A549 (cell line): ENCODE measurements at regions not wholly inside any gene's neighbourhood (a gene's known extent, or its start where the extent isn't known, plus 50 kb on each side); places are given as distances from the start of the nearest gene placed in this dataset.

ENCODE experiments used
- ATAC-seq, 2 experiments: fragments of 200-7000 bp in 1 of 2; fragments of >200 bp in 1 of 2; cut with Nextera tagmentation in 1 of 2; cut with Tn5 transposase in 1 of 2; 3 replicates each; pipeline versions ENCODE4 v1.8.0 to v1.9.1; 2018 to 2020; ENCODE audit warnings: mild to moderate bottlenecking in 1 of 2, moderate library complexity in 1 of 2
- CTCF ChIA-PET: fragments of 300-600 bp; sonication (Branson Sonifier 250); formaldehyde crosslinking; extraction: SDS; loops from one replicate; lab custom pipeline; 2021; ENCODE audit warnings: antibody characterized with exemption, inconsistent platforms; lab: Yijun Ruan, JAX
- POLR2A ChIA-PET: fragments of 350-600 bp; formaldehyde crosslinking; extraction: SDS; loops from one replicate; lab custom pipeline; 2021; ENCODE audit warnings: antibody characterized with exemption, inconsistent platforms; lab: Yijun Ruan, JAX
- DNase-seq, 2 experiments: peaks; one replicate each; pipeline versions ENCODE4 v3.0.0 to v3.0.0-alpha.2; 2011 to 2016; ENCODE audit warnings: low read depth in 1 of 2, low spot score in 1 of 2
- FAIRE-seq: peaks from 2 replicates; lab custom pipeline; 2011; peaks lifted over from hg19 to GRCh38; lab: Jason Lieb, UNC
- H3K27ac ChIP-seq, 2 experiments: fragments of >200 bp; sonication (Bioruptor Twin); formaldehyde crosslinking; 3 replicates each; pipeline ENCODE4 v1.5.1; 2016 to 2017
- H3K4me1 ChIP-seq: fragments of >200 bp; sonication (Bioruptor Twin); formaldehyde crosslinking; 3 replicates; pipeline ENCODE4 v1.6.1; 2016
- H3K4me2 ChIP-seq: fragments of >200 bp; sonication (Bioruptor Twin); formaldehyde crosslinking; 3 replicates; pipeline ENCODE4 v1.6.1; 2016
- H3K4me3 ChIP-seq: fragments of >200 bp; sonication (Bioruptor Twin); formaldehyde crosslinking; 3 replicates; pipeline ENCODE4 v1.5.1; 2016
- H3K9me3 ChIP-seq: fragments of >200 bp; sonication (Bioruptor Twin); formaldehyde crosslinking; 3 replicates; pipeline ENCODE4 v1.6.1; 2016
- ATOH8 ChIP-seq: fragments of 250-450 bp; sonication (Bioruptor Pico); IDR thresholded peaks from 2 replicates; pipeline ENCODE4 v1.5.0; 2020; ENCODE audit warnings: low read depth, mild to moderate bottlenecking, moderate library complexity
- CBX8 ChIP-seq: fragments of 200-600 bp; sonication (generic); IDR thresholded peaks from 2 replicates; pipeline ENCODE4 v1.6.1; 2016
- CTCF ChIP-seq: fragments of >200 bp; sonication (Bioruptor Twin); formaldehyde crosslinking; IDR thresholded peaks from 3 replicates; pipeline ENCODE4 v1.5.1; 2016
- EHF ChIP-seq: fragments of 250-450 bp; sonication (Bioruptor Pico); IDR thresholded peaks from 2 replicates; pipeline ENCODE4 v1.5.0; 2020; ENCODE audit warnings: mild to moderate bottlenecking
- FOSB ChIP-seq: fragments of 250-450 bp; sonication (Bioruptor Pico); IDR thresholded peaks from 2 replicates; pipeline ENCODE4 v1.5.0; 2020; ENCODE audit warnings: mild to moderate bottlenecking, moderate library complexity
- FOSL2 ChIP-seq, 2 experiments: fragments of 450-650 bp in 1 of 2; fragments of >200 bp in 1 of 2; sonication (Bioruptor Twin) in 1 of 2; formaldehyde crosslinking; IDR thresholded peaks; 2 replicates each; pipeline versions ENCODE4 v1.5.0 to v1.6.1; 2016 to 2020; ENCODE audit warnings: mild to moderate bottlenecking in 1 of 2, moderate library complexity in 1 of 2
- HES2 ChIP-seq: fragments of >200 bp; sonication (Bioruptor Twin); formaldehyde crosslinking; IDR thresholded peaks from 2 replicates; pipeline ENCODE4 v1.6.1; 2016
- KDM5A ChIP-seq: fragments of 200-600 bp; sonication (generic); IDR thresholded peaks from 2 replicates; pipeline ENCODE4 v1.6.1; 2016; ENCODE audit warnings: antibody characterized with exemption, mild to moderate bottlenecking
- PHF8 ChIP-seq: fragments of 200-600 bp; sonication (generic); IDR thresholded peaks from 2 replicates; pipeline ENCODE4 v1.6.1; 2016; ENCODE audit warnings: low read depth, mild to moderate bottlenecking, antibody characterized with exemption, moderate library complexity, borderline replicate concordance
- RAD21 ChIP-seq, 2 experiments: fragments of >200 bp in 1 of 2; sonication (Bioruptor Twin) in 1 of 2; formaldehyde crosslinking in 1 of 2; IDR thresholded peaks in 1 of 2; conservative IDR thresholded peaks in 1 of 2; 2 replicates in 1 of 2; 3 replicates in 1 of 2; pipeline ENCODE4 v1.6.1; 2012 to 2018; ENCODE audit warnings: inconsistent platforms in 1 of 2
- SMC3 ChIP-seq: fragments of >200 bp; sonication (Bioruptor Twin); formaldehyde crosslinking; IDR thresholded peaks from 3 replicates; pipeline ENCODE4 v1.6.1; 2018; ENCODE audit warnings: inconsistent platforms
- SREBF2 ChIP-seq: fragments of 450-650 bp; IDR thresholded peaks from 2 replicates; pipeline ENCODE4 v1.6.1; 2014; ENCODE audit warnings: mild to moderate bottlenecking, moderate library complexity
- TP53 ChIP-seq: fragments of 250-450 bp; sonication (Bioruptor Pico); IDR thresholded peaks from 2 replicates; pipeline ENCODE4 v1.5.0; 2021; ENCODE audit warnings: mild to moderate bottlenecking, moderate library complexity
- WGBS: methylation state at CpG from one replicate; pipeline ENCODE4 v1.1.6; 2017; ENCODE audit errors: missing lambda C conversion rate; 5-methylcytosine and 5-hydroxymethylcytosine counted together
- TF ChIP-seq, protein P1 (sequence below): IDR thresholded peaks from 2 replicates; pipeline ENCODE4 v1.6.1; 2012

- no peak for TF ChIP-seq RAD21 (conservative IDR thresholded peaks at IDR 0.05 in 1 of 2, IDR thresholded peaks at IDR 0.05 in 1 of 2)
- no peak for TF ChIP-seq SREBF2
- TF ChIP-seq TP53 (CRISPR knock-in tag), result no peak
- TF ChIP-seq SMC3, result no peak
- TF ChIP-seq EHF (CRISPR knock-in tag), result no peak
- no peak for TF ChIP-seq FOSB (CRISPR knock-in tag)
Measured at GRCh38 chr13:40063703-40064102, 408.2 kb downstream of the COG6 start (continued).

GRCh38 chr13:40064154-40065097 lies 409.0 kb downstream of the COG6 start:
- POLR2A ChIA-PET, result no interaction called here
- peak overlapping the region; percentile 27; the same call in 2 of the 3 replicates for H3K4me2 ChIP-seq

GRCh38 chr13:40069173-40070044 lies 413.9 kb downstream of the COG6 start:
- no peak overlapping the region for H3K4me2 ChIP-seq
- H3K4me3 ChIP-seq, result no peak overlapping the region
- POLR2A ChIA-PET, result no interaction called here
- 40% methylated on average over 11 of the region's 11 CpGs for WGBS
- peaks cover 8% of the 10 kb centered on the region for H3K4me1 ChIP-seq
- TF ChIP-seq SMC3, result peak; percentile 73
- TF ChIP-seq PHF8, result no peak
- TF ChIP-seq RAD21 (conservative IDR thresholded peaks at IDR 0.05 in 1 of 2, IDR thresholded peaks at IDR 0.05 in 1 of 2), result peak; percentile 73 to 75
- no peak for TF ChIP-seq KDM5A
- peak; percentile 60 for TF ChIP-seq CTCF
- TF ChIP-seq, all 56 proteins: peak for 3
- DNase-seq (peak; percentile 19 to 48), ATAC-seq (peak; percentile 78 to 90; a peak in 5 of 6 replicates), FAIRE-seq (no peak)
- CTCF ChIA-PET, result interaction anchor here (0.6 to 1.6 kb wide), 16 partner anchors 8 to 680 kb away, joined by 3 to 7 read pairs (median 3); no protein-coding TSS in a partner anchor
- Histone ChIP-seq H3K9me3 (no peaks in the 10 kb centered on the region), H3K27ac (peak overlapping the region in 1 of 2 experiments; percentile 17; a peak in 1 of 6 replicates)

More at GRCh38 chr13:40064154-40065097, 409.0 kb downstream of the COG6 start:
- Histone ChIP-seq H3K4me3 (no peak overlapping the region), H3K4me1 (peaks cover 17% of the 10 kb centered on the region), H3K27ac (0 out of 6 replicates have a peak overlapping the region, but pooled peaks of 1 of the 2 experiments have one; percentile 14), H3K9me3 (no peaks in the 10 kb centered on the region)
- ATAC-seq, result peak; percentile 51 to 61; a peak in 3 of 6 replicates
- FAIRE-seq, result no peak
- CTCF ChIA-PET, result no interaction called here
- peak; percentile 5 to 25 for DNase-seq
- TF ChIP-seq ATOH8 (CRISPR knock-in tag) (no peak), FOSL2 (IDR thresholded peaks at IDR 0.05) (no peak), FOSL2 (CRISPR knock-in tag; IDR thresholded peaks at IDR 0.05) (peak; percentile 70)
- 60% methylated on average over 10 of the region's 10 CpGs for WGBS

DNA sequence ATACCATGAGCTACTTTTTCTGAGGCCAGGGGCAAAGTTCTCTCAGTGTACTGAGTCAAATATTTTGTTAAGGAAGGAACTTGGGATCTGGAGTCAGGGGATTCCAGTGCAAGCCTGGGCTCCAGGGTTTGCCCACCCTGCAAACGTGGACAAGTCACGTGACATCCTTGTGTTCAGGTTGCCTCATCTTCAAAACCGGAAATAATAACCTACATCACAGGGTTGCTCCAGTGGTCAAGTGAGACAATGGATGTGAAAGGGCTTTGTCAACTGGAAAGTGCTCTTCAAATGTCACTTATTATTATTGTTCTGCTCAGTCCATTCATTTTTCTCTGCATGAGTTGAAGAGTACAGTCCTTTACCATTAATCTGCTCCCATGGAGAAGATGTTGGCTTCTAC lies 414.9 kb downstream of the COG6 start:
- no peak for DNase-seq
- Histone ChIP-seq H3K27ac (no peak overlapping the region; a peak in 1 of 6 replicates), H3K4me3 (no peak overlapping the region), H3K4me2 (no peak overlapping the region), H3K4me1 (no peaks in the 10 kb centered on the region), H3K9me3 (no peaks in the 10 kb centered on the region)
- ATAC-seq, result no peak
- whole genome bisulfite sequencing, result 90% methylated on average over 3 of the region's 3 CpGs
- ChIA-PET POLR2A (no interaction called here), CTCF (interaction anchor here (1.2 kb wide), 1 partner anchor 26 kb away, joined by 4 read pairs; no protein-coding TSS in a partner anchor)
- TF ChIP-seq CBX8 (no peak), HES2 (no peak)
- TF ChIP-seq, protein P1, sequence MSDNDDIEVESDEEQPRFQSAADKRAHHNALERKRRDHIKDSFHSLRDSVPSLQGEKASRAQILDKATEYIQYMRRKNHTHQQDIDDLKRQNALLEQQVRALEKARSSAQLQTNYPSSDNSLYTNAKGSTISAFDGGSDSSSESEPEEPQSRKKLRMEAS, result no peak
- FAIRE-seq, result no peak
